ENCODE measurements at regions not wholly inside any gene's neighbourhood (a gene's known extent, or its start where the extent isn't known, plus 50 kb on each side); places are given as distances from the start of the nearest gene placed in this dataset.

DNA sequence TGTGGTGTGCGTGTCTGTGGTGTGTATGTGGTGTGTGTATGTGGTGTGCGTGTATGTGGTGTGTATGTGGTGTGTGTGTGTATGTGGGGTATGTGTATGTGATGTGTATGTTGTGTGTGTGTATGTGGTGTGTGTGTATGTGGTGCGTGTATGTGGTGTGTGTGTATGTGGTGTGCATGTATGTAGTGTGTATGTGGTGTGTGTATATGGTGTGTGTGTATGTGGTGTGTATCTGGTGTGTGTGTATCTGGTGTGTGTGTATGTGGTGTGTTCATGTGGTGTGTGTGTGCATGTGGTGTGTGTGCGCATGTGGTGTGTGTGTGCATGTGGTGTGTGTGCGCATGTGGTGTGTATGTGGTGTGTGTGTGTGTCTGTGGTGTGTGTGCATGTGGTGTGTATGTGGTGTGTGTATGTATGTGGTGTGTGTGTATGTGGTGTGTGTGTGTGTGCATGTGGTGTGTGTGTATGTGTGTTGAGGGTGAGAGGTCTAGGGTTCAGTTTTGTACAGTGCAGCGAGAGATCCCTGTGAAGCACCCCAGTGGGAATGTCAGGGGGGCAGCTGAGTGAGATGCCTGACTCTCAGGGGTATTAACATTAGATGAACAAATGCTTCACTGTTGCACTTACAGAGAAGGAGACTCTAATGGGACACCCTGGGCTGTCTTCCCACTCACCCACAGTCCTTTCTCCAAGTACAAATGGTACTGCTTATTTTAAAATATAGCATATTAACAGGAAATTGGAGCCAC, 61.3 kb upstream of the MEDAG start:
- no peak for DNase-seq (ENCODE audit: low read depth in 4 of 4, low spot score in 1 of 4)

DNA sequence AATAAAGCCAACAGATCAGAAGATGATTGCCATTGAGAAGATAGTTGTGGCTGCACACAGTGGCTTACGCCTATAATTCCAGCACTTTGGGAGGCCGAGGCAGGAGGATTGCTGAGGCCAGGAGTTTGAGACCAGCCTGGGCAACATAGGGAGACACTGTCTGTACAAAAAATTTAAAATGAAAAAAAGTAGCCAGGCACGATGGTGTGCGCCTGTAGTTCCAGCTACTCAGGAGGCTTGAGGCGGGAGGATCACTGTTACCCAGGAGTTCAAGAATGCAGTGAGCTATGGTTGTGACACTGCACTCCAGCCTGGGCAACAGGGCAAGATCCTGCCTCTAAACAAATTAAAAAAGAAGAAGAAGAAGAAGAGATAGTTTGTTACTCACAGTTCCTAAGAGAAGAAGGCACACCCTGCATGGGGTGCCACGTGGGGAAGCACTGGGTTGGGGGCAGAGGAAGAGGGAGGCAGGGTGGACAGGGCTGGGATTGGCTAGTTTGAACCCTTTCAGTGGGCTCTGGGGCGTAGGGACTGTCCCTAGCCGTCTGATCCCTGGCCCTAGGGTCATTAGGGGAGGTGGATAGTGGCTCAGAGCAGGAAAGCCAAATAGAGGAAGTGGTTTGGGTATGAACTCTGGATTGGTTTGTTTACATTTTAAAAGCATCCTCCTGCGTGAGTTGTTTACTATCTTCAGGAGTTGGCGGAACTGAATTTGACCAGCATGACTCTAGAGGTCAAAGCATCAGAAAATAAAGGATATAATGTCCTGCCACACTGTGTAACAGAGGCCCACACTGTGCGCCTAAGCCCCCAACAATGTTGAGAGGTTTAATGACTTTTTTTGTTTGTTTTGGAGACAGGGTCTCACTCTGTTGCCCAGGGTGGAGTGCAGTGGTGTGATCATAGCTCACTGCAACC, 60.5 kb upstream of the MEDAG start:
- DNase-seq (ENCODE audit: low read depth in 4 of 4, low spot score in 1 of 4) = no peak

DNA sequence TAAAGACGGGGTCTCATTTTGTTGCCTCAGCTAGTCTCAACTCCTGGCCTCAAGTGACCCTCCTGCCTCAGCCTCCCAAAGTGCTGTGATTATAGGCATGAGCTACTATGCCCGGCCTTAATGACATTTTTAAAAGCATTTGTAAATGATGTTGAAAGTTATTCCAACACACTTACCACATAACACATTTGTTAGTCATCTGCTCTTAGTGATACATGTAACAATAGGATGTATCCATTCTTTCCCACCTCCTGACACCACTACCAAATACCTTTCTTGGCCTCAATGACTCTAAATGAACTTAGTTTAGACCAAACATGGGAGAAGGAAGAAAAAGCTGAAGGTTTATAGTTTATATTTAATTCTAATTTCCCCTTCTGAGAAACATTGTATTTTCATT, 59.8 kb upstream of the MEDAG start:
- no peak for DNase-seq (ENCODE audit: low read depth in 4 of 4, low spot score in 1 of 4)

DNA sequence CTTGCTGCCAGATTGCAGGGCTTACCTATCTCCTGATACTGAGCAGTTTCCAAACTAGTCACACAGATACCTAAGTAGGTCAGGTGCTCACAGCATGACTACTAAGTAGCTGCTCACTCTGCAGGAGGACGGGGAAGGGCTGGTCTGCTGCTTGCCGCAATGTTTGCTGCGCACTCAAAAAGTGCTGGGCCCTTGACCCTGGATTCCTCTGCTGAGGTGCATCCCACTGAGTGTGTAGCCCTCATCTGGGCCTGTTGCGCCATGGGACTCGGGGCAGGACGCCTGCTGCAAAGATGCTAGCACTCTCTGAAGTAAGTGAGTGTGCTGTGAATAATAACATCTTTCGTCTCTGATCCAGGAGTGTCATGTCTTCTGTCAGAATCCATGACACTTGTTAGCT, 59.2 kb upstream of the MEDAG start:
- no peak for DNase-seq (ENCODE audit: low read depth in 4 of 4, low spot score in 1 of 4)

DNA sequence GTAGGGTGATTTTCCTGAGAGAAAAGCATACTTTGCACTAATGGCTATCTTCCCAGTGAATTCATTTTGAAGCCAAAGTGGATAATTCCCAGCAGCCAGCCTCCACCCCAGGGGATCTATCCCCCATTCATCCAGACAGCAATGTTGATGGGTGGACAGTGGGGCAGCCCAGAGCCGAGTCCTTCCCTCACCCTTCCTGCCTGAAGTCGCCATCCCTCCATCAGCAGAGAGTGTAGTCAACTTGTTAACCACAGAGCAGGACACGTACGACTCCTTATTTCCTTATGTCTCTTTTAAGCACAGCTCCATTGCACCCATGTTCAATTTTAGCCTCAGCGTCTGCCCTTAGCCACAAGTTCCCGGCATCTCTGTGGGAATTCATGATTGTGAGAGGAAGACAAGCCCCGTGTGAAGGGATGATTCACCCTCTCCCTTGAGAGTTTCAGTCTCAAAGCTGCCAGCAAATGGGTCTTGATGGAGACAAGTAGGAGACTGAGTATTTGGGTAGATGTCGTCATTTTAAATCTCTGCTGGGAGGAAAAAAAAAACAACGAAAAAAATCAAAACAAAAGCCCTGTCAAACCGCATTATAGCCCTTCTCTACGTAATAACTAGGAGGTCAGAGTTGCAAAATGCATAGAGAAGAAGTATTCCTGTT, 58.3 kb upstream of the MEDAG start:
- DNase-seq (ENCODE audit: low read depth in 4 of 4, low spot score in 1 of 4) = peak in 1 of 4 experiments; percentile 8

DNA sequence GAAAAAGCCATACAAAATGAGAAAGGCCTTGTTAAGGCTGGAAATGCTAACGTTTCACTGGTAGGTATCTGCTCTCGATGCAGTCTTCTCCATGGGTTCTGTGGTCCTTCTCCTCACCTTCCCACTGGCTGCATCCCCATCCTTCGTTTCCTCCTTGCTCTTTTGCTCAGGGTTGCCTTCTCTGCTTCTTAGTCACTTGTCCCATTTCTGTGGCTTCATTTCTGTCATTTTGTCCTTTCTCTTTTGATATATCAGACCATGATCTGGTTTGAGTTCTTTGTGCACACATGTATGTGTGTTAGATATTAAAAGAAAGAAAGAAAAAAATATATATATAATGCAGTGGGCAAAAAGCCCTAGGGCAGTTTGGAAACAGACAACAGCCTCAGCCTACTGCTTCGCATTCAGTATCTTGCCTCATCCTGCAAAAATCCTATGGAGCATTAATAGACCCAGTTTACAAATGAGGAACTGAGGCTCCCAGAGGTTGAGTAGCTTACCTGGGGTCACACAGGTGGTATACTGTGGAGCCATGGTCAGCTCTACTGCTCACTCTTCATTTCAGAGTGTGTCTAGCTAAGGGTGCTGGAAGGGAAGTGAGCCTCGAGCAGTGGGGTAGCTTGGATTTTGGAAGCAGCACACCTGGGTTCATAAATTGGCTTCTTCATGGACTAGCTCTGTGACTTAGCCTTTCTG, 57.6 kb upstream of the MEDAG start:
- DNase-seq (ENCODE audit: low read depth in 4 of 4, low spot score in 1 of 4) = no peak

DNA sequence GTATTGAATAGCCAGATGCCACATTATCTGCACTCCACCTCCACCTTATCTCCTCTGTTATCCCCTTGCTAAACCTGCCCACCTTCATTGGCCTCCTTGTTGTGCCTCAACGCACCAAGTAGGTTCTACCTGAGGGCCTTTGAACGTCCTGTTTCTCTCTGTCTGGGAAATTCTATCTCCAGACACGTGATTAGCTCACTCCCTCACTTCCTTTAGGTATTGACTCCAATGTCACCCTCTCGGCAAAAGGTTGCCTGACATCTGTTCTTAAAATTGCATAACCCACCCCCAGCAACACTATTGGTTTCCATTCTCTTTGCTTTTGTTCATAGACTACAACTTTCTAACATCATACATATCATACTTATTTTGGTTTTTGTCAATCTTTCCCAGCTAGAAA, 56.5 kb upstream of the MEDAG start:
- no peak for DNase-seq (ENCODE audit: low read depth in 4 of 4, low spot score in 1 of 4)

DNA sequence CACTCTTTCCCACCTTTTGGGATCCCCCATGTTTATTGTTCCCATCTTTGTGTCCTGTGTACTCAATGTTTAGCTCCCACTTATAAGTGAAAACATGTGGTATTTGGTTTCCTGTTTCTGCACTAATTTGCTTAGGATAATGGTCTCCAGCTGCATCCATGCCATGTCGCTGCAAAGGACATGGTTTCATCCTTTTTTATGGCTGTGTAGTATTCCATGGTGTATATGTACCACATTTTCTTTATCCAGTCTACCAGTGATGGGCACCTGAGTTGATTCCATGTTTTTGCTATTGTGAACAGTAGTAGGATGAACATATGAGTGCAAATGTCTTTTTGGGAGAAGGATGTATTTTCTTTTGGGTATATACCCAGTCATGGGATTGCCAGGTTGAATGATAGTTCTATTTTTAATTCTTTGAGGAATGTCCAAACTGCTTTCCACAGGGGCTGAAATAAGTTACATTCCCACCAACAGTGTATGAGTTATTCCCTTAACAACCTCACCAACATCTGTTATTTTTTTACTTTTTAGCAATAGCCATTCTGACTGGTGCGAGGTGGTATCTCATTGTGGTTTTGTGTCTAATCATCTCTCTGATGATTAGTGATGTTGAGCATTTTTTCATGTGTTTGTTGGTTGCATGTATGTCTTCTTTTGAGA, 55.7 kb upstream of the MEDAG start:
- no peak for DNase-seq (ENCODE audit: low read depth in 4 of 4, low spot score in 1 of 4)

DNA sequence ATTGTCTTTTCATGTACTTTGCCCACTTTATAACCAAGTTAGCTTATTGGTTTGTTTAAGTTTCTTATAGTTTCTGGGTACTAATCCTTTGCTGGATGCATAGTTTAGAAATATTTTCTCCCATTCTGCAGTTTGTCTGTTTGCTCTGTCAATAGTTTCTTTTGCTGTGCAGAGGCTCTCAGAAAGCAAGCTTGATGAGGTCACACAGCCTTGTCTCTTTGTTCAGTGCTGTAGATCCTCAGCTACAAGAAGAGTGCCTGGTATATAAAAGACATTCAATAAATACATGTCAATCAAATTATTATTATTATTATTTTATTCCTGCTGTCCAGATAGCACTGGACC, 55.2 kb upstream of the MEDAG start:
- no peak for DNase-seq (ENCODE audit: low read depth in 4 of 4, low spot score in 1 of 4)

DNA sequence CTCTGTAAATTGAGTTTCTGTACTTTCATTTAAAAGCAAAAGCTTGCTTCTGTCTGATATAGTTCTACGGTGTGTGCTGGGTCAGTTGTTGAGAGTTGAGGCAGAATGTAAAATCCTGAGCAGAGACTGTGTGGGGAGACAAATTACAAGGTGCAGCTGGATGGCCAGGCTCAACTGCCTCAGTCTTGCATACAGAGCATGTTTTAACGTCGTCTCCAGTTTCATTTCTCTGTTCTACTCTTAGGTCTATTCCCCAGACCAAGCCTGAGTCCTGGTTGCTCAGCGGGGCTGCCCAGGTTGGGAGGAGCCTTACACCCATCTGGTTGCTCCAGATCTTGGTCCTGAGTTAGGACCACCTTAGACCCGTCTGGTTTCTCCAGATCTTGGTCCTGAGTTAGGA, 54.4 kb upstream of the MEDAG start:
- DNase-seq (ENCODE audit: low read depth in 4 of 4, low spot score in 1 of 4) = no peak

DNA sequence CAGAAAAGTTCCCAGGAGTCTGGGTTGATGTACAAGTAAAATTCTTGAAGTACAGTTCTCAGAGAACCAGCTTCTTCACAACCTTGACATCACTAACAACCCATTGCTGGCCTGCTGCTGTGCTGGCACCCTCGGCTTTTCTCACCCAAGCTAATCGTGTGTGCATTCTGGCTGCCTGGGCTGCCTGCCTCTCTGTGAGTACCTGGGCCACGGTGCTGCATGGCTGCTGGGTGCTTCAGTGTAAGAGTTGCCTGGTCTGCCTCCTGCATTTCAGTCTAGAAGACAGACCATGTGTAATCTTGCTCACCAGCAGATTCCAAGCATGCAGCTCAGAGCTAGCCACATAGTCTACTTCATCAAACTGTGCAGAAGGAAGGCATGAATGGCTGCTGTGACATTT, 50.5 kb upstream of the MEDAG start:
- DNase-seq (ENCODE audit: low read depth in 4 of 4, low spot score in 1 of 4) = no peak

DNA sequence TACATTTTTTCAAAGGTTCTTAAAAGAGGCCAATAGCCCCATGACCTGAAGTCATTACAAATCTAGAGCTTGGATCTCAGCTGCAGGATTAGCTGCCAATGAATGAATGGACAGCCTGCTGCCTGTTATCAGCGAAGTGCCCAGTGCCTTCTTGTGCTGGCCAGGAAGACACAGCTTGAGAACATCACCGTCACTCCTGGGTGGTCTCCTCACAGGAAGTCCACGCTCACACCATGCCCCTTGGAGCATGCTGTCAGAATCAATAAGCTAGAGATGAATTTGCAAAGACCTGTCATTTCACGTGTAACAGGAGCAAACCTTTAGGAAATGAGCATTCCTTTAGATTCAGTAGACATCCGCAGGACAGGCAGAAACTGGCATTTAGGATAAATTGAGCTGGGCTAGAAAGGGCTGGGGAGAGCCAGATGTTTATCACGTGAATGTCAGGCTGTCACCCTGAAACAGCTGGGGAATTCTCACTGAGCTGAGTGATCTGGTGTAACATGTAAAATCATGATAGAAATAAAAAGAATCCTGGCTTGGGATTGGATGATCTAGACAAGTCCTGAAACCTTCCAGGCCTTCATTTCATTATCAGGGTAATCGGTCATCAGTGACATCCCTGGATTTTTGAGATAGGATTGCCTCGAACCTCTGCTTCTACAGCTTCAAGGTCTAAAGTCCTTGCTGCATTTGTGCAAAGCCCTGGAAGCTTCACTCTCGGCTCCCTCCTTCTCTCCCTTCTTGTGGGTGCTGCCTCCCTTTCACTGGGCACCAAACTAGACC, 49.9 kb upstream of the MEDAG start:
- DNase-seq (ENCODE audit: low read depth in 4 of 4, low spot score in 1 of 4) = no peak
